ENCODE measurements at regions not wholly inside any gene's neighbourhood (a gene's known extent, or its start where the extent isn't known, plus 50 kb on each side); places are given as distances from the start of the nearest gene placed in this dataset.

DNA sequence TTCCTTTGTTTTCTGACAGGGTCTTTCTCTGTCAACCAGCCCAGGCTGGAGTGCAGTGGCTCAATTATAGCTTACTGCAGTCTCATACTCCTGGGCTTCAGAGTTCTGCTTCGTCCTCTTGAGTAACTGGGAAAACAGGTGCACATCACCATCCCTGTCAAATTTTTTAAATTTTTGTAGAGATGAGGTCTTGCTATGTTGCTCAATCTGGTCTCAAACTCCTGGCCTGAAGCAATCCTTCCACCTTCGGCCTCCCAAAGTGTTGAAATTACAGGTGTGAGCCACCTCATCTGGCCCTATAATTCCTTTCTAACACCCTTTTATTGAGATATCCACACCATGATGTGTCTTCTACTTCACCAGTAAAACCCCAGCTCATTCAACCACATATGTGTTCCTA, 341.6 kb upstream of the PCSK5 start:
- no peak for TF ChIP-seq POLR2A (IDR thresholded peaks at IDR 0.05; ENCODE audit: low read depth, low read length)
- TF ChIP-seq TAF1 (IDR thresholded peaks at IDR 0.05; ENCODE audit: low read depth, low read length), result no peak

Measured in GM12891 (cell line).